GM21390 (cell line): ENCODE measurements at regions not wholly inside any gene's neighbourhood (a gene's known extent, or its start where the extent isn't known, plus 50 kb on each side); places are given as distances from the start of the nearest gene placed in this dataset.

ENCODE experiments used
- ATAC-seq: cut with Tn5 transposase; IDR thresholded peaks from one replicate; pipeline ENCODE4 v1.9.1; 2021; ENCODE audit not compliant: unreplicated experiment

GRCh38 chr18:52001106-52001505, 338.9 kb upstream of the DCC start:
- no peak for ATAC-seq

DNA sequence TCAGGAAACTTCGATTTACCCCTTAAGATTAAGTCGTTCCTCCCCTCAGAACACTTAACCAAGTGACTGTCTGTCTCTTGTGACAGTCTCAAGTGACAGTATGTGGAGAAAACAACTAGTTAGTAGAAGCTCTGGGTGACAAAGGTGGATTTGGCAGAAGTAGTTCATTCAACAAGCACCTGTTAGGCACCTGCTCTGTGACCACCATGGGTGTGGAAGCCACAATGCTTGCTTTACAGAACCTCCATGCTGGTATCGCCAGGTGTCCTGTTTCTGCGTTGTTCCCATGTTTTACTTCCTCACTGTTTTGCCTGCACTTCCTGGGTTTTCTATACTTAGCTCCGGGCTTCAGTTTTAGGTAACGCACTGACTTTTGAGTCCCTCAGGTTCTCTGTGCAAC, 337.4 kb upstream of the DCC start:
- no peak for ATAC-seq

DNA sequence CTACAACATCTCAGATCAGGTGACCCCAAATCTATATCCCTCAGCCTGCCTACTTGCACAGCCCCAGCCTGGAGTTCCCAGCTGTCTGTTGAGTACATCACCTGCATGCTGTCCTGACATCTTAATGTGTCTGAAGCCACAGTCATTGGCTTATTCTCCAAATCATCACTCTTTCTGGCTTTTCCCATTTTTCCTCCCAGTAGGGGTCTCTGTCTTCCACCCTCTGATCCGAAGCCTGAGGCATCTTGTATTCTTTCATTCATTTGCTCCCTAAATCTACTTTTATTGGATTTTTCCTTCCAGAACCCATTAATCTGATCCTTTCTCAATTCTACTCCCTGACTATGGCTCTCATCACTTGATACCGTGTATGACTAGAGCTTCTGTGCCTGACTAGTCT, 332.9 kb upstream of the DCC start:
- ATAC-seq = no peak

DNA sequence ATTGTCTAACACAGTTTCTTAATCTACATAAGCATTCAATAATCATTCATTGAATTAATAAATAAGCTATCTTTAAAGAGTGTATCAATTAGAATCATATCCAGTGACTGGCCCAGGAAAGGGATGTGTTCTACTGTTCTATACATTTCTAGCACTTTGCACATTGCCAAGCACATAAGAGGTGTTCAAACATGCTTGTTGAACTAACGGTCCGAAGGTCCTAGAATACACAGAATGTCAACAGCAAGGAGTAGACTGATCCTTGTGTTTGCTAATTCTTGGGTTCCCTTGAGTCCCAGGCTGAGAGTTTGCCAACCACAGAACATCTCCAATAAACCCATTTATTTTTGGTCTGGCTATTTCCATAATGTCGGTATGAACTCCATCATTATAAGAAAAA, 331.7 kb upstream of the DCC start:
- no peak for ATAC-seq

DNA sequence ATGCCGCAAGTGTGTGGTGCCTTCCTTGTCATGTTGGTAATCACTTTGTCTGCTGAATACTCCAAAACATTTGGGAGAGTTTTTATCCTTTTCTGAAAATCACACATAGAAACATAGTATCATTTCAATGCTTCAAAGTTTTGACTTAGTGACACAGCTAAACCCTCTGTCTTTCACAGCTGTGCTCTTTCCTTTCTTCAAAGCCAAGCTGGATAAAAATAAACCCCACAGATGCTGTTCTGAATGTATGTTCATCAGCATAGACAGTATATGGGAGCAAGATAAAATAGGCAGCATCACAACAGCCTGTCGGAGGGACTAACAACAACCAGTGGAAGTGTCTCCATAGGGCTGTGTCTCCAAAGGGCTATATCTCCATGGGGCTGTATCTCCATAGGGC, 331.3 kb upstream of the DCC start:
- ATAC-seq = no peak

DNA sequence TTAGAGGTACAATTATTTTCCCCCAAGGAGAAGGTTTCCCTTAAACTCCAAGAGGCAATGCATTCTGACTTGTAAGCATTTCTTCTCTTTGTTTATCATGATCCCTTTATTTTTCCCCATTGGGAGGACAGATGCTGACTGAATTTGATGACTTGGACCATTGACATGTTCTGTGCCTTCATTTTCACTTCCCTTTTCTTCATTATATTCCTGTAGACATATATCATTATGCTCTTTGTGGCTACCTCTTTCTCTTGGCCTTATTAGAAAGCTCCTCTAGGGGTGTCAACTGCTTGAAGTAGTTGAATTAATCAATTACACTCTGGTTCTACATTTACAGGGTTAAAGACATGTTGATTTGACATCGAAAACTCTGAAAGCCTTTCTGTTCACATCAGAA, 330.0 kb upstream of the DCC start:
- ATAC-seq = no peak

DNA sequence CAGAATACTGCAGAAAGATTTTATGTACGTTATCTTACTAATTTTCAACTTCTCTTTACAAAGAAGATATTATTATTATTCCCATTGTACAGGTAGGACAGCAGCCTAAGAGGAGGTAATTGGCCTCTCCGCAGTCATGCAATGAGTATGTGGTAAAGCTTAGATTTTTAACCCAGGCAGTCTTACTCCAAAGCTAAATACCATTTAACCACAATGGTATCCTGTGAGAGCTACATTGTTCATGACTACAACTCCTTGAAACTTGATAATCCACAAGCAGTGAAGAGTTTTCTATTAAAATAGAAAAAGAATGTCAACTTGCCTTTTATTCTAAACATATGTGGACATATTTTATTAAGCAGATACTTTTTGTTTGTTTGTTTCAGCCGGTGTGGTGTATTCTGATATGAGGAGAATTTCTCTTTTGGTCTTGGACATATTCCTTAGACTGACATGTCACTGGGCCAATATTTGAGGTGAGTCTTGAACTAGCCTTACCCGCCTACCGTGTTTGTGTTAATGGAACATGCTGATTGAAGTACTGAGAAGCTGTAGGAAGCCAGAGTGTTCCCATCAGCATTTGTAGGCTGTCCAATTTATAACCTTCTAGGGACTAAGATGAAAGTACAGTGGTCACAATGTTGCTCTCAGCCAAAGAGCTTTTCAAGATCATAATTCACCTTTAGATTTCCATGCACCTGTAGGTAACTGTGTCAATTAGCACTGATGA, 293.9 kb upstream of the DCC start:
- ATAC-seq = no peak

DNA sequence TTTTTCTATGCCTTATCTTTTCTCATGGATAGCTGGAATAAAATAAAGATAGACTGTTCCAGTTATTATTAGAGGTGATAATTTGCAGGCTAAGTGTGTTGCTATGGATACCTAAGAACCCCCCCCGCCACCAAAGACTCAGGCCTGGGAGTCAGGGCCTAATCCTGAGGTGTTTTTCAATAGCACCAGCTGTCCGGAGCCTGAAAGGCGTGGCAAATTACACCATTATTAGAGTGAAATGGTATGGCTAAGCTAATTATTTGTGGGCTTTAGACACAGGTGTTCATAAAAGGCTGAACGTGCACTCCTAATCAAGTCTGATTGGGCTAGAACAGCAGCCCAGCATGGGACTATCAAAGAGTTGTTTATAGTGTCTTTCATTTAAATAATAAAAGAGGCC, 293.2 kb upstream of the DCC start:
- no peak for ATAC-seq

GRCh38 chr18:52054324-52054723, 285.7 kb upstream of the DCC start:
- ATAC-seq = no peak

GRCh38 chr18:52060607-52061304, 279.2 kb upstream of the DCC start:
- no peak for ATAC-seq

- ATAC-seq = no peak
Measured at GRCh38 chr18:52063923-52064322, 276.1 kb upstream of the DCC start.

DNA sequence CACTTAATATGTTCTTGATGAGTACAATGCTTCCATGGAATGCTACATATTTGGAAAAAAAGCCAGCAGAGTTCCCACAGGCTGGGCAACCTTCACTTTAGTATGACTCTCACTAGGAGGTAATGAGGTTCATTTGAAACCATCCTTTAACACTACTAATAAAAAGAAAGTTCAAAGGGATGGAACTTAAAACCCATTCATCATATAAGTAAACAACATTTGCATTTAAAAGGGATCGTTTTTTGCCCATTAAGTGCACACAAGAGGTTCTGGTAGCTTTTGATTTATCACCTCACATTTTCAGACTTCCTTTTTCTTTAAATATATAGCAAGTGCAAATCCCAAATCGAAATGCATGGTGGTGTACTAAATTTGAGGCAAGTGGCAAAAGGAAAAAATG, 270.8 kb upstream of the DCC start:
- ATAC-seq = no peak

- ATAC-seq = no peak
Measured at GRCh38 chr18:52070291-52070756, 269.7 kb upstream of the DCC start.

- ATAC-seq = no peak
Measured at GRCh38 chr18:52077251-52077983, 262.6 kb upstream of the DCC start.

GRCh38 chr18:52082246-52082645, 257.8 kb upstream of the DCC start:
- no peak for ATAC-seq

- no peak for ATAC-seq
Measured at GRCh38 chr18:52087140-52087539, 252.9 kb upstream of the DCC start.

DNA sequence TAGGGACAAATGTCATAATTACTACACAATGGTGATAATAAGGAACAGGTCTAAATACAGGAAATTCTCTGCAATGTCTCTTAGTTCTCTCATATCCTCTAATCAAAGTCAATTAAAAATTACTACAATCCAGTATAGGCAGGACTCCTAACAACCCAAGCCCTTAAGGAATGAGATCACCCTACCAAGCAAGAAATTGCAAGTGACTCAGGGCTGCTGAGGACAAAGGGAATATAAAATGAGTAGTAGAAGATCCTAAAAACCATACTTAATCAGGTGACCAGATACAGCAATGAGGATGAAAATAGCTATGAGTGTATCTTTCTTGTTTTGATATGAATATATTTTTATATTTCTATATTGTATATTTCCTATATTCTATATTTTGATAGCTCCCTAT, 250.0 kb upstream of the DCC start:
- ATAC-seq = no peak

DNA sequence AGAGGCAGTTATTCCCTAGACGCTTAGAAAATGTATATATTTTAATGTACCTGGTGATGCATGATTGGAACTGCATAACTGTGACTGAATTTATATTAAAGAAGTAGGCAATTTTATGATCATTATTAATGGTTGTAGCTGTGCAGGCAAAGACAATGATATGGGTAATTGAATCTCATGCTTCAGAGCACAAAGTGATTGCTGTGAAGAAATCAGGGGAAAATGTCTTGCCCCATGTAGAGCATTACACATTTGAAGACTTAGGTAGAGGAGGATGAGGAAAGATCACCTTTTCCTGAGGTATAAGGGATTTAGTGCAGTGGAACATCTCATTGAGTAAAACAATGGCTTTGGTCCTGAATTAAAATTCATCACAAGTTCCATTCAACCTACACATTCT, 246.8 kb upstream of the DCC start:
- no peak for ATAC-seq

GRCh38 chr18:52118684-52119083, 221.3 kb upstream of the DCC start:
- no peak for ATAC-seq

DNA sequence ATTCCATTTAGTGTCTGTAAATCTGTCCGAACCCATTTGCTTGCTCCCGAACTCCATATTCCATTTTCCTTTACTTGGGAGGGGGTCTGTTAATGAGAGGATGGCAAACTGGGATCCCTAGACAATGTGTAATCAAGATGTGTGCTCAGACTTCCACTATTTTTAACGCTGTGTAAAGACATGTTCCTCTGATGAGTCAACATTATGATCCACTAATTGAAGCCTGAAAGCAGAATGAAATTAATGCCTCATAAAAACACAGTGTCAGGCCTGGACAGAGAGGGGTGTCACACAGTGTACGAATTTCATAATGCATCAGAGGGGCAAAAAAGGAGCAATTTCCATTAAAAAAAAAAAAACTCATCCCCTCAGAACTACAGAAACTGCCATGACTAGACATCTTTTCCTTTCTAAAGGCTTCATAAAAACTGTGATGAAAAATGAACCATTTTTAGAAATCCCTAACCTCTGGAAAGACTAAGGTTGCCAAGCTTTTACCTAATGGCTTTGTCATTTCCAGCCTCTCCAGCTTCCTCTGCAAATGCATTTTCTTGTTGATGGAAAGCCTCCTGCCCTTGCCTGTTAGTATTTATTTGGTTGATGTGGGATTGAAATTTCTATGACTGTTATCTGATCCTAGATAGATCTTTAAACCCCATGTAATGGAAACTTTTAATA, 209.2 kb upstream of the DCC start:
- ATAC-seq = no peak

DNA sequence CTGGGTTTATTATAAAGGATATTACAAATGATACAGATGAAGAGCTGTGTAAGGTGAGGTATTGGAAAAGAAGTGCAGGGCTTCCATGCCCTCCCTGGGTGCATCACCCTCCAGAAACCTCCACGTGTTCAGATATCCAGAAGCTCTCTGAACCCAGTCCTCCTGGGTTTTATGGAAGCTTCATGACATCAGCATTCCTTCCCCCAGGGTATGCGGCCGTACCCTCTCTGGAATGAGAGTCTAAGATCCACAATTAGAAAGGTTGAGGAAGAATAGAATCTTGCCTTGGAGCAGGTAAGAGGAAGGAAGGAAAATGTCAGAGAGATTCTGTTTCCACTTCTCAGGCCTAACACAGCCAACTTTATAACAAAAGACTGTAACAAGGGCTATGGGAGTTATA, 208.2 kb upstream of the DCC start:
- ATAC-seq = no peak

GRCh38 chr18:52136532-52136931, 203.5 kb upstream of the DCC start:
- ATAC-seq = no peak
